OCI-LY3 (cell line): ENCODE measurements at regions not wholly inside any gene's neighbourhood (a gene's known extent, or its start where the extent isn't known, plus 50 kb on each side); places are given as distances from the start of the nearest gene placed in this dataset.
"Not testable (repeated sequence)": the region's sequence is repeated elsewhere in the genome, so short reads cannot be mapped to it uniquely, and the experiment has no call there.

Experiments
- EZH2phosphoT487 ChIP-seq: fragments of 200-600 bp; shearing (Covaris generic); IDR thresholded peaks from 2 replicates; pipeline ENCODE4 v1.6.1; 2018; ENCODE audit warnings: antibody characterized with exemption, mixed run types, low read depth
- TF ChIP-seq, protein P1 (sequence below): fragments of 200-600, 300-600 bp; sonication (generic); IDR thresholded peaks from 2 replicates; pipeline ENCODE4 v1.5.1; 2014; ENCODE audit warnings: antibody characterized with exemption, low read length, low read depth

- TF ChIP-seq, protein P1, sequence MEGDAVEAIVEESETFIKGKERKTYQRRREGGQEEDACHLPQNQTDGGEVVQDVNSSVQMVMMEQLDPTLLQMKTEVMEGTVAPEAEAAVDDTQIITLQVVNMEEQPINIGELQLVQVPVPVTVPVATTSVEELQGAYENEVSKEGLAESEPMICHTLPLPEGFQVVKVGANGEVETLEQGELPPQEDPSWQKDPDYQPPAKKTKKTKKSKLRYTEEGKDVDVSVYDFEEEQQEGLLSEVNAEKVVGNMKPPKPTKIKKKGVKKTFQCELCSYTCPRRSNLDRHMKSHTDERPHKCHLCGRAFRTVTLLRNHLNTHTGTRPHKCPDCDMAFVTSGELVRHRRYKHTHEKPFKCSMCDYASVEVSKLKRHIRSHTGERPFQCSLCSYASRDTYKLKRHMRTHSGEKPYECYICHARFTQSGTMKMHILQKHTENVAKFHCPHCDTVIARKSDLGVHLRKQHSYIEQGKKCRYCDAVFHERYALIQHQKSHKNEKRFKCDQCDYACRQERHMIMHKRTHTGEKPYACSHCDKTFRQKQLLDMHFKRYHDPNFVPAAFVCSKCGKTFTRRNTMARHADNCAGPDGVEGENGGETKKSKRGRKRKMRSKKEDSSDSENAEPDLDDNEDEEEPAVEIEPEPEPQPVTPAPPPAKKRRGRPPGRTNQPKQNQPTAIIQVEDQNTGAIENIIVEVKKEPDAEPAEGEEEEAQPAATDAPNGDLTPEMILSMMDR = peak; percentile 26
- TF ChIP-seq EZH2phosphoT487 = not testable (repeated sequence)
Observed at GRCh38 chrX:96546281-96546680, 138.4 kb upstream of the DIAPH2 start.
